HG02870 (cell line): ENCODE measurements at regions not wholly inside any gene's neighbourhood (a gene's known extent, or its start where the extent isn't known, plus 50 kb on each side); places are given as distances from the start of the nearest gene placed in this dataset.

Source experiments
- ATAC-seq: cut with Tn5 transposase; IDR thresholded peaks from one replicate; pipeline ENCODE4 v1.9.1; 2021; ENCODE audit warnings: mild to moderate bottlenecking, moderate library complexity; ENCODE audit not compliant: unreplicated experiment

- no peak for ATAC-seq
These were observed 828.3 kb upstream of the TMEM132C start for GRCh38 chr12:127438512-127439244.

GRCh38 chr12:127445581-127446139 is 821.3 kb upstream of the TMEM132C start:
- ATAC-seq, result no peak

- no peak for ATAC-seq
These were observed 818.1 kb upstream of the TMEM132C start for GRCh38 chr12:127448906-127449305.

- no peak for ATAC-seq
These were observed 816.1 kb upstream of the TMEM132C start for GRCh38 chr12:127450826-127451225.

GRCh38 chr12:127455347-127456265 is 811.4 kb upstream of the TMEM132C start:
- ATAC-seq, result no peak

GRCh38 chr12:127457726-127458125 is 809.2 kb upstream of the TMEM132C start:
- ATAC-seq, result no peak

- no peak for ATAC-seq
These were observed 807.8 kb upstream of the TMEM132C start for GRCh38 chr12:127459166-127459565.

GRCh38 chr12:127459687-127460086 is 807.3 kb upstream of the TMEM132C start:
- no peak for ATAC-seq

GRCh38 chr12:127463237-127463636 is 803.7 kb upstream of the TMEM132C start:
- ATAC-seq, result no peak

GRCh38 chr12:127469331-127469730 is 797.6 kb upstream of the TMEM132C start:
- no peak for ATAC-seq

GRCh38 chr12:127473766-127474165 is 793.2 kb upstream of the TMEM132C start:
- ATAC-seq, result no peak

GRCh38 chr12:127479256-127479655 is 787.7 kb upstream of the TMEM132C start:
- ATAC-seq, result no peak

GRCh38 chr12:127480775-127481314 is 786.1 kb upstream of the TMEM132C start:
- ATAC-seq, result no peak

- no peak for ATAC-seq
These were observed 784.0 kb upstream of the TMEM132C start for GRCh38 chr12:127482950-127483349.

GRCh38 chr12:127485528-127485927 is 781.4 kb upstream of the TMEM132C start:
- no peak for ATAC-seq

GRCh38 chr12:127487031-127487430 is 779.9 kb upstream of the TMEM132C start:
- no peak for ATAC-seq

- no peak for ATAC-seq
These were observed 777.9 kb upstream of the TMEM132C start for GRCh38 chr12:127489061-127489460.

- no peak for ATAC-seq
These were observed 771.7 kb upstream of the TMEM132C start for GRCh38 chr12:127494961-127495915.

- ATAC-seq, result no peak
These were observed 770.7 kb upstream of the TMEM132C start for GRCh38 chr12:127496255-127496654.

- ATAC-seq, result no peak
These were observed 766.4 kb upstream of the TMEM132C start for GRCh38 chr12:127500512-127501035.
